Fibroblast of skin of scalp (primary cell): ENCODE measurements at regions not wholly inside any gene's neighbourhood (a gene's known extent, or its start where the extent isn't known, plus 50 kb on each side); places are given as distances from the start of the nearest gene placed in this dataset.
A peak's percentile ranks its signal among the peaks of the same experiment; 100 is the strongest.
"Not testable (repeated sequence)": the region's sequence is repeated elsewhere in the genome, so short reads cannot be mapped to it uniquely, and the experiment has no call there.

Source experiments
- DNase-seq: peaks from one replicate; pipeline ENCODE4 v3.0.0-alpha.2; 2013

DNA sequence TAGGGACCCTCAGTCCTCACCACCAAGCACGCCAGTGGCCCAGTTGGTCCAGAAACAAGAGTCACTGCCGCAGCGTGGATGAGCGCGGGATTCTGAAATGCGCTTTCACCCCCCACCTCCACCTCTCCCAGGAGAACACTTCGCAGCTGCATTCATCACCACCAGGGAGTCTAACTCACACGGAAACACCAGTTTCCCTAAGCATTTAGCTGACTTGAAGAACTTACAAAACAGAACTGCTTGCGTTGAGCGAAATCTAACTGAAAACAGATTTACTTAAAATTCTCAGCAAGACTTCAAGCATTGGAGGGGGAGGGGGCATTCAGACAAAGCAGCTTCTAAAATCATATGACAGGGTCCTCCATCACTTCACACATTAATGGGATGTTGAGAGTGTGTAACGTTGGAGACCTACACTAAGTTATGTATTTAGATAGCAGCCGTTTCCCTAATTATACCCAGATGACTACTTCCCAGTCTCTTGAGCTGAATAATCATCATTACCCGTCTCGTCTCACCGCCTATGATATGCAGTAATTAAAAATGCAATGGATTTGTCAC lies 258.2 kb upstream of the IRS2 start:
- DNase-seq: peak; percentile 73

GRCh38 chr13:110042253-110042950 lies 256.0 kb upstream of the IRS2 start:
- DNase-seq: peak; percentile 53

- DNase-seq: not testable (repeated sequence)
These were observed 255.3 kb upstream of the IRS2 start for GRCh38 chr13:110041638-110042037.

GRCh38 chr13:110037925-110038573 lies 251.7 kb upstream of the IRS2 start:
- no peak for DNase-seq

DNA sequence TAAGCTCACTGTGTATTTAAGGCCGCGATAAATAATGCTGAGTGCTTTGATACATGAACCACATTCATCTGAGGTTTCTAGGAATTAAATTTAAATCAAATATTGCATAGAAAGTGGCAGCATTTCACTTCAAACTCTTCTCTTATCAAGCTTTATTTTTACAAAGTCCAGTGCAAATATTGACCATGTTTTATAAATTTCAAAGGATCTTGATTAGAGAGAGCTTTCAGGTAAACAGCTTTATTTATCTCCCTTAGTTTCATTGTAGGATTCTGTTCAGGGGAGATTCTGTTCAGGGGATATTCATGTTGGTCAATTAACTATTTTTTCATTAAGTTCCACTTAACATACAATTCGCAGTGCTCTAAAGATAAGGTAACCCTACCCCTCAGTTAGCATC lies 249.7 kb upstream of the IRS2 start:
- DNase-seq: no peak

DNA sequence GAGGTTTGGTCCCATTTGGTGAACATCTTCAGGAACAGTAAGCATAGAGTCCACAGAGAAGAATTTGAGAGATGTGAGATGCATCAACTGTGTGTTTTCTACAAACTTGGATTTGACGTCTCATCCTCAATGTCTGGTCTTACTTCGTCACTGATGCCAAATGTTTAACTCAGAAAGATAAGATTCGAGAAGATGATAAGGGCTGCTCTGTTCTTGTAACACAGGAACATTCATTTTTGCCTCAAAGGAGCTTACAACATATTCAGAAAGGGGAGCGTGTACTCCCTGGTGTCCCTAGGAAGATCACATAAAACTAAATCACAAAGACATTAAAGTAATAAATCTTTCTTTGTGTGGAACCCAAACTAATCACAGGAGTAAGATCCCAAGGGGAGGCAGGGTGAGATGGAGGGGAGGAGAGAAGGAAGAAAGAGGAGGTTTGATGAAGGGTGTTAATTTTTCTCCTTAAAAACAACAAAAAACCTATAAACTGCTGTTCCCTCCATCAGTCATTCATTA lies 247.7 kb upstream of the IRS2 start:
- no peak for DNase-seq

- no peak for DNase-seq
These were observed 246.6 kb upstream of the IRS2 start for GRCh38 chr13:110032969-110033368.

DNA sequence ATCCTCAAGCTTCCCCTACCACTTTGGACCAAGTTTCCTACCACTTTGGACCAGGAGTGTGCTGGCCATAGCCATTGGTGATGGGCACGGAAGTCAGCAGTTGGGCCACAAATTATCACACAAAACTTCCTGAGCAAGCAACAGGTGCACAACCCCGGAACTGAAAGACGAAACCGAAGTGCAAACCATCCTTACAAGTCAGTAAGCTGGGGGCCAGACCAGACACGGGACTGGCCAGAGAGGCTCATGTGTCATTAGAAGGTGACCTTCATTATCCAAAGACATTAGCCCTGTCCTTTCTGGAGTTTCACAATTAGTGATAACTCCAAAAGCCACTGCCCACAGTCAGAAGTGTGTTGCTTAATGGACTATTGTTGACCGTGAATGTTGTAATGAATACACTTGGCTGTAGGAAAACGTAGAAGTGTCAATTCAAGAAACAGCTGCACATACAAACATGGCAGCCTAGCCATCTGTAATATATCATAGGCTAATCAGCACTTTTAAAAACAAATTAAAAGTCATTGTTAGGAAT lies 244.1 kb upstream of the IRS2 start:
- no peak for DNase-seq

- DNase-seq: no peak
These were observed 242.6 kb upstream of the IRS2 start for GRCh38 chr13:110028838-110029621.

- DNase-seq: no peak
These were observed 241.9 kb upstream of the IRS2 start for GRCh38 chr13:110028311-110028710.

DNA sequence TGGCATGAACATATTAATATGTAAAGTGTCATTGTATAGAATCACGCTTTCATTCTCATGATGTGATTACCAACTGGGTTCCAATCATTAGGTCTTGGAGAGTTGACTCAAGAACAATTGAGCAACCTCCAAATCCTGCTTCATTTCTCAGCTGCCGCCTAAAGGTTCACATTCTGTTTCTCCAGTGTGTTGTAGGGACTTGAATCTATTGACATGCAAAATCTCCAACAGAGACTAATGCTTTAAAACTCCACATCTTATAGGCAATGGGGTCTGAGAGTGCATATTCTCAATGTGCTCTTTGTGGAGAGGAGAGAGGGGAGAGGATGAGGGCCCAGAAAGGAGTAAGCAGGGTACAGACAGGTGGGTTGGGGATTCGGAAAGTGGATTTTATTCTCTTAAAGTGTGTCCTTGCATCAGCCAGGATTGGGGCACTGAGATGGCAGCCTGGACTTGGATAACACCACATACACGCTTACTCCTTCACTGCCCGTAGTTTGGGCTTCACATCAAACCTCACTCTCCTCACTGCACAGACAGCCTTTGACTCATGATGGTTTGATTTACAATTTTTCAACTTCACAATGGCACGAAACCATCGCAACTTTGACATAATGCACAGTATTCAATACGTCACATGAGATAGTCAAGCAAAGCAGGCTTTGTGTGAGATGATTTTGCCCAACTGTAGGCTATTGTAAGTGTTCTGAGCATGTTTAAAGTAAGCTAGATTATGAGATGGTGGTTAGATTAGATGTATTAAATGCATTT lies 241.3 kb upstream of the IRS2 start:
- no peak for DNase-seq

- no peak for DNase-seq
These were observed 238.2 kb upstream of the IRS2 start for GRCh38 chr13:110024645-110024980.

DNA sequence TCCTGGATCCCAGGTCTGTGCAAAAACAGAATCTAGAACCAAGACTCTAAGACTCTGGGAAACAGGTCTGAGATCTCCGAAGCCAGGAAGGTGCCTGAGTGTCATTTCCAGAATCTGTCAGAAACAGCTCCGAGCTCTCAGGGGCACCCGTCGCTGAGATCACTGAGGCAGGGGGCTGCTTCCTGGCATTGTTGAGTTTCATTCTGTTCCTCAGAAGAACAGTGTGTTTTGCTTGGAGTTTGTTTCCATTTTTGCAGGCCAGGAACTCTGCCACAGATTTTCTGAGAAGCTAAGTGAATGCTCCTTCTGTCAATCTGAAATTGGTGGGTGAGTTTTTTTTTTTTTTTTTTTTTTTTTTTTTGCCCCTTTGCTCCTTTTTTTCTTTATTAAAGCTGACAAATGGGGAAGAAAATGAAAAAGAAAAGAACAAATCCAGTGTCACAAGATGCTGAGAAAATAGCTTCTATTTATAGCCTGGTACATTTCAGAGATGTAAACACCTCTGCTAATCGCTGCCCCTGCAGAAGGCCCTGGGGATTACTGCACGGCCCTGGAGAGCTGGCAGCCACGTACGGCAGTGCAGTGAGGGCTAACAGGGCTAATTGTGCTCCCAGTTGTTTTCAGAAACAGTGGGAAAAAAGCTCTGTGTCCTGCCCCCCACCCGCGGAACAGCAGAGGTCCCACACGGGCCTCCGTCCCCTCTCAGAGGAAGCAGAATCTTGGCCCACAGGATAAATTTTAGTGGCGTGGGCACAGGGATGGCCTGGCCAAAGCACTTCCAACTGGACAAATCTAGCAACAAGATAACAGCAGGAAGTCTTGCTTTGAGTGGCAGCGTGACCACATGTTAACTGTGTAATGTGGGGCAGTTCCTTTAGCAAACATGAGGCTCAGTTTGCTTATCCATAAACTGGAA lies 237.6 kb upstream of the IRS2 start:
- DNase-seq: no peak

DNA sequence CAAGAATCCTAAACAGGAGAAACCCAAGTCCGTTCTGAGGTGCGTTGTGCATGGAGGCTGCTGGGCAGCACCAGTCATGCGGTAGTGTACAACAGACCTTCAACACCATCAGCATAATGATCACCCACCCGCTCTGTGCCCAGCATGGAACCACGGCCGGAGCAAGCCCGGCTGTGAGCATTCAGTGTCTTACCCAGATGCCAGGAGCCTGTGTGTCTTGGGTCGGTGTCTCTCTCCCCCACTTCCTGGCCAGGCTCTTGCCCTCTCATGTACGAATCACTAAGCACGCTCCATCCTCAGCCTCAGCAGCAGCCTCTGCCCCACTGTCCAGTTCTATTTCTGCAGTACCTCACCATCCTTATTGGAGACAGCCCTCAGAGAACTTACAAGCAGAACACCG lies 231.6 kb upstream of the IRS2 start:
- no peak for DNase-seq

DNA sequence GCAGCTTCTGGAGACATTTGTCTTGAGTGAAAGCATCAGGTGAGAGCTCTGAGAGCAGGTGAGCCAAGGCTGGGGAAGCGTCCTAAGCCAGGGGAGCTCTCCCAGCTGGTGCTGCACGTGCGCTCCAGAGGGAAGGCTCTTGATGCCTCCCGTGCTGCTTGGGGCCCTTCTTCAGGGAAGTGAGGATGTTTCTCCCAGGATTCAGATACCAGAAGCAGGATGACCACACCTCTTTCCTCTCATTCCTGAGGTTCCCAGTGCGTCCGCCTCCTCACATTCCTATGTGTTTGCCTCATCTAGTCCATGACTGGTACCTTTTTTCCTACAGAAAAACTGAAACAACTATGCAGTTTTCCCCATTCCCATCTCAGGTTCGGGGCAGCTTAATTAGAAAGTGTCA lies 231.0 kb upstream of the IRS2 start:
- DNase-seq: peak; percentile 92

DNA sequence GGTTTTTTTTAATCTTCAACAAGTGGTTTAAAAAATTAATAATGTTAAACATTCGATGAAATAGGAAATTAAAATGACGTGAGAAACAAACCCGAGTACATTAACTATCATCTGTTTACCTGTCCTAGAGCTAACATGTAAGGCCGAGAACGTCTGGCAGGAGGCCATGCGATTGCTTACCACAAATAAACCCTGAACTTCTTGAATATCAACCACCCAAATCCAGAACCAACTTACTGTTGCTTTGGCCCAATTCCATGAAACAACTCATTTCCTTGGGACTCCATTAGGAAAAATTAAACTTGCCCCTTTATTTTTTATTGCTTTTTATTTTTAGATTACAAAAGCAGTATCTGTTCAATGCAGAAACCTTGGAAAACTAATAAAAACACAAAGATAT lies 228.9 kb upstream of the IRS2 start:
- DNase-seq: no peak

GRCh38 chr13:110014719-110015118 lies 228.3 kb upstream of the IRS2 start:
- DNase-seq: no peak

DNA sequence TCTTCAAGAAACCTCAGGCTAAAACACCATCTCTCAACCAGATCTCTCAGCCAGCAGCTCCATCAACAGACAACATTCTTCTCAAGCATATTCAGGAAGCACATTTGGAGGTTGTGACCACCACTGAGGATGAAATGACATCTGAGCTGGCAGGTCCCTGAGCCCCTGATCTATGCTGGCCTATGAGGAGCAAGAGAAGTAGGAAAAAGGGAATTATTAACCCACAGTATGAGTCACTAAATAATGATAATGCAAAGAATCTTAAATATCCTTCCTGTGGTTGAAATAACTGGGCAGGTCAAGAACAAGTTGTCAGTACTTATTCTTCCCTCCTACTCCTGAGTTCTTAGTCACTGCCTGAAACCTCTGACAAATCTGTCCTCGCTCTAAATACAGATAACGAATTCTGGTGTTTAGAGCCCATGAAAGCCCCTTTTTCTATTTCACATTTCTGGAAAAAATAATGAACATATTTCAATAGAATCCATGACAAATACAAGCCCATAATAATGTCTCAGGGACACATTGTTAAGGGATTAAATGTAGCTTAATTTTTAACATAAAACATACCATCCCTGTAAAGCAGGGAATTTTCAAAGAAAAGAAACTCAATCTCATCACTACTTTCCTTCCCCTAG lies 225.8 kb upstream of the IRS2 start:
- peak; percentile 98 for DNase-seq

DNA sequence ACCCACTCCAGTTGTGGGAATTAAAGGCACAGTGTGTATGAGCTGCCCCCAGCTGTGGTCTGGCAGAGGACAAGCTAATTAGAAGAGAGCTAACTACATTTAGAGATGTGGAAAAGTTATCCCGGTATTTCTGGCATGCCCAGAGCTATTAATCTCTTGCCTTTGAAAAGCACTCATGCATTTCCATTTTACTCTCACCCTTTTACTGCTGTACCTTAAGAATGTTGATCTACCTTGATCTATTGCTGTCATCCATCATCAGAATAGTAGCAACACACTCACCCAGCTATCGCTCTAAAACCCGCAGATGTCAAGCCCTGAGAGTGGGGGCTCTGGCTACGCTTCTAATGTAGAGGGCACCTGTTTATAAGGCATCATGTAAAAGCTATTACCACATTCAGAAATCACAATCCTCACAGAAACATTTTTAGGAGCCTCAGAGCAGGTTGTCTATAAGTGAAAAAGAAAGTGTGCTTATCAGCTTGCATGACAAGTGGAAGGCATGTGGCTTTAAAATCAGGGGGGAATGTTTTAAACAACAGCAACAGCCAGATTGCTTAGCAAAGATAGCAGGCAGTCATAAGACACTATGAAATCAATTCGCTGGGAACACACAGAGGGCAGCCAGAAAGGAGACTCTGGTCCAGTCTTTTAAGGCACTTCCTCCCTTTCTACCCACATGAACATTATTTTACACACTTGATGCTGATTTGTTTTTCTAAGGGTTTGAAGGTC lies 224.2 kb upstream of the IRS2 start:
- DNase-seq: no peak

- no peak for DNase-seq
These were observed 222.4 kb upstream of the IRS2 start for GRCh38 chr13:110008816-110009215.
